Fibroblast of skin of scalp (primary cell): ENCODE measurements at regions not wholly inside any gene's neighbourhood (a gene's known extent, or its start where the extent isn't known, plus 50 kb on each side); places are given as distances from the start of the nearest gene placed in this dataset.

Experiments
- DNase-seq: peaks from one replicate; pipeline ENCODE4 v3.0.0-alpha.2; 2013

DNA sequence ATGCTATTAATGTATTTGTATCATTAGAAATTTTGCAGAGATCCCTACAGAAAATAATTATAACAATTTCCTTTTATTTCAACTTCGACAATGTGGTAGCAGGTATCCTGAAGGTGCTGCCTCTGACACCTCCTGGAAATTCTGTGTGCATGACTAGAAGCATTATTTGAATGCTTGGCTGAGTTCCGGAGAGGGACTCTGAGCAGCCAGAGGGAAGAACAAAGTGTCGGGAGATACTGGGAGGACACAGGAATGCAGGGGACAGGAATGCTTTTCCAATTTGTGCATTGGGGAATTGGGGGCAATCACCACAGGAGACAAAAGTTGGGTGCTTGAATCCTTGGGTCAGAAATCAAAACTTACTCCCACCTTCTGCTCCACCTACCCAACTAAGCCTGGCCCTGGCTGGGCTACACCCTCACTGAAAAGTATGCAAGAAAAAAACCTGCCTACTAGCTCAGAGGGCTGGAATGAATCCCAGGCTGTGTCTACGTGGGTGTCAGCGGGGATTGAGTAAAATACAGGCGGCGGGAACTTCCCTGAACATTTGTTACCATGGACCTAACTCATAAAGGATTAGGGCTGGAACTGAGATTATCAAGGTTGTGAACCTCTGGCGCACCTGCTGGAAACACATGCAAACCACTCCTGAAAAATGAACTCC lies 299.3 kb downstream of the SOX11 start:
- no peak for DNase-seq

DNA sequence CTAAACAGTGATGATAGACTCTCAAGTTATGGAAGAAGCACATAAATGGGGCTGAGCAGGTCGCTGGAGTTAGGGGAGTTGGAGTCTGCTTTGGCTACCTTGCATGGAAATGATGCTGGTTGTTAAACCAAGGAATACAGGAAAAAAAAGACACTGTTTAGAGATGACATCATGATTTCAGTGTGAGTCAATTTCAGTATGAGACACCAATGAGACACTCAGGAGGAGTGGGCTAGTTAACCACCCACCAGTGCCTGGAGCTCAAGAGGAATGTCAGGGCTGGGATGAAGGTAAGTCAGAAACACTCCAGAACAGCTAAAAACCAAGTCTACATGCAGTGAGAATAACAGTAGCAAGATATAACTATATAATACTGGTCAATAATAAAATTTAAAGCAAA lies 303.6 kb downstream of the SOX11 start:
- no peak for DNase-seq

DNA sequence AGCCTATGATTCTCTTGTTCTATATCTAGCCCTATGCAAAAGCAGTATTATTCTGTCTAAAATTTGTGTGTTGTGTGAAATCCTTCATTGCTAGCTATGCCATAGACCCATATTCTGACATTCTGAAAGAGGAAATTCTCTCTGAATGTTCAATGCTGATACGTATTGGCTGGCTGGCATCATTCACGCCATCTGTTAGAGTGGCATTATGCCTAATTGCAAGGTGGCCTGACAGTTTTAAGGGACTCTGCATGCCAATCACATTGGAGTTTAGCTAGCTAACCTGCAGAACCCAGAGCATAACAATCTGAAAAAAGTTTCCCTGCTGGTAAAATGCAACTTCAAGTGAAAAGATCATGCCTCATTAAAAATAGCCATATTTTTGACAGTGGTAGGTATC lies 316.0 kb downstream of the SOX11 start:
- DNase-seq, result no peak

DNA sequence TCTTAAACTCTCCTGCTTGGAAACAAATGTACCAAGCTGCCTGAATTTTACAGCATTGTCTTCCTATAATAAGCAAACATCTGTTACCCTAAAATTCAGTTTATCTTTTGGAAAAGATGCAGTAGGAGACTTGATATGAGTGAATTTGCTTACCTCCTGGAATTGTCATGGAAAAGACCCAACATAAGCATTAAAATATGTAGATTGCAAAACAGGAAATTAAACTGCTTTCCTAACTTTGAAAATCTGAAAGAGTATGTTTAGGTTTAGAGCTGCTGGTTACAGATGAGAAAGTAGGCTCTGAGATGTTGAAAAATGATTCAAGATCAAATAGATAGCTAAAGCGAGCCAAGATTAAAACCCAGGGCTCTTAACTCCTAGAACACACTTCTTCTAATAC lies 316.5 kb downstream of the SOX11 start:
- DNase-seq, result peak; percentile 28

DNA sequence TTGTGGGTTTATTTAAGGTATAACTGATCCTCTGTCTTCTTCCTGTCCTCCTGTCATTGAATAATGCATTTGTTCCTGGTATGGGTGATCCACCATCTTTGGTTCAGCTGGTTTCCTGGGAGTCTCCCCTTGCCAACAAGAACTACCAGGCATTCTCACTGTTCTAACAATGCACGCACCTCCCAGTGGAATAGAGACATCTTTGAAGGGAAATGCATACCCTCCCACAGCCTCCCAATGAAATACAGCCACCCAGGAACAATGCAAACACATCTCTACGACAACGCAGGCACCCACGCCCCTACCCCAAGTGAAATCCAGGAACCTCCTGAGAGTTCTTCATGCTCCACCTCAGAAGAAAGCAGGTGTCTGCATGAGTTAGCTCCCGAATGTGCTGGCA lies 318.0 kb downstream of the SOX11 start:
- no peak for DNase-seq

DNA sequence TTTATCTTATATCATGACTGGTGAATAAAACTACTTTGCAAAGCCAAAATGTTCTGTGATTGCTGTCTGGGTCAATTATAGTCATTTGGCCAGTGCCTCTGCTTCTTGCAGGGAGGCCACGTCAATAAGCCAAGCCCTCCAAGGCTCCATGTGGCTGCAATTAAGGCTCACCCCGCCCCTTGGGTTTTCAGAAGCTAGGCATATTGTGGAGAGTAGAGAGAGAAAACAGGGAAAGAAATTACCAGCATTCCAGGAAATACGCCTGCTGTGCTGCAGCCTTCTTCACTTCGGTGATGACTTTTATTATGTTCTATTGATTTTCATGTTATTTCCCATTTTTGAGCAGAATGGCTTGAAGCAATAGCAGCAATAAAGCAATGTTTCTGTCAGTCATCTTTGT lies 319.7 kb downstream of the SOX11 start:
- peak; percentile 79 for DNase-seq

DNA sequence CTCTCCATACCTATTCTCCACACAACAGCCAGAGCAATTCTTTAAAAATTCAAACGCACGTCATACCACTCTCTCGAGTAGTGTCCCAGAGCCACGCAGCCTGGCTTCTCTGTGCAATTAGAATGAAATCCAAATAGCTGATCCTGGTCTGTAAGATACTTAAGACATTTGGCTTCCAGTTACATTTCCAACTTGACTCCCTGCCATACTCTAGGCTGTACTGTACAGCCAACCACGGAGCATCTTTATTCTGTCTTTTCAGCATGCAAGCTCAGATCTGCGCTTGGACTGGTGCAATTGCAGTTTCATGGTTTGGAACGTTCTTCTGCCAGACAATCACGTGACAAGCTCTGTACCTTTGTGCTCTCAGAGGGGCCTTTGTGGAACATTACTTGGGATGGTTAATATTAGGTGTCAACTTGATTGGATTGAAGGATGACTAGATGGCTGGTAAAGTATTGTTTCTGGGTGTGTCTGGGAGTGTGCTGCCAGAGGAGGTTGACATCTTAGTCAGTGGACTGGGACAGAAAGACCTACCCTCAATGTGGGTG lies 325.6 kb downstream of the SOX11 start:
- DNase-seq, result no peak

DNA sequence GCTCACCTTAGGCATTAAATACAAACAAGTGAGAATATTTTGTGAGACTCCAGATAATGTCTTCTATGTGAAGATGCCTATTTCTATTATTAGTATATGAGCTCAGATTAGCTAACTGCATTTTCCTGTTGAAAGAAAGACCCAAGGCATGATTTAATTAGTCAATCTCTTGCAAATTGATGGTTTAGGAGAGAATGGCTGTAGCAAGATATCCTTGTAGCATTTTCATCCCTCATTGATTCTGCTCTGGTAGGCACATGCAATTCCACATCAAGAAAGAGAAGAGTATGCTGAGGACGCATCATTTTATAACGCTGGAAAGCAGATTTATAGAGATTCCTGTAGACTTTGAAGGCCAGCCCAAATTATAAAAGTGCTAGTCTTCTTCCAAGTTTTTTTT lies 332.0 kb downstream of the SOX11 start:
- no peak for DNase-seq

DNA sequence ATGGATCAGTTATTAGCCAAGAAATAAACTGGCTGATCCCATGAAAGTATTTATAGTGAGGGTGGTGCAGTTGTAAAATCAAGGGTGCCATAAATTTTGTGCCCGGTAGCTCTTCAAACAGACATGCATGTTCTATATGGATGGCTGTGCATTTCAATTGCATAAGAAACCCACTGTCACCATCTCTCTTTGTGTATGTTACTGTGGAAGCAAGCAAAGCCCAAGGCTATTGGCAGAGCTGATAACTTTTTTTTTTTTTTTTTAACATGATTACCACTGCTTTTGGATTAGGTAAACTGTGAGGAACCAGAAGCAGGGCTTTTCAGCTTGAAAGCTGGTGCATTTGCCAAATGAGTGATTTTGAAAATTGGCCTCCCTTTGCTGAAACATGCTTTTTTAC lies 332.6 kb downstream of the SOX11 start:
- DNase-seq, result no peak

DNA sequence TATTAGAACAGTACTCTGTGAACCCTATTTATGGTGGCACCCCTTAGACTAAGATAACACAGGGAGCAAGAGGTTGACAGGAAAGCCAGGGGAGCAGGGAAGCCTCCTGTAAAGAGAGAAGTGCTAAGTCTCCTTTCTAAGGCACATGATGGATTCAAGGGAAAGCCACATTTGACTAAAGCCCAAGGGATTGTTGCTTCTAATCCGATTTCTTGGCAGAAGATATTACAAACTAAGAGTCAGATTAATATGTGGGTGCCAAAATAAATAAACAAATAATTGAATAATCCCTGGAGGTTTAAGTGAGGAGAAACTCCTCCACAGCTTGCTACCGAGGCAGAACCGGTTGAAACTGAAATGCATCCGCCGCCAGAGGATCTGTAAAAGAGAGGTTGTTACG lies 333.2 kb downstream of the SOX11 start:
- DNase-seq, result no peak

DNA sequence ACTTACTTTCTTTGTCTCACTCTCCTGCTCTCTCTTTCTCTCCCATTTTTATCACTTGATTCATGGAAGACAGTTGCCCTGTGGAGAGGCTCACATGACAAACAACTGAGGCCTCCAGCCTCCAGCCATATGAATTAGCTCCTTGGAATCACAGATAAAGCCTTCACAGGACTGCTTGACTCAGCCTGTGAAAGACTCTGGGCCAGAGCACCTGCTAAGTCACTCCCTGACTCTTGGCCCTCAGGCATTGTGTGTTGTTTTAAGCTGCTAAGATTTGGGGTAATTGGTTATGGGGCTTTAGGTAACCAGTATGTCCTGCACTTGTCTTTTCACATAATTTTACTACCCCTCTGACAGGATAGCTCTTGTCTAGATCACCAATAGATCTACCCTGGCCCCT lies 334.9 kb downstream of the SOX11 start:
- DNase-seq, result no peak

DNA sequence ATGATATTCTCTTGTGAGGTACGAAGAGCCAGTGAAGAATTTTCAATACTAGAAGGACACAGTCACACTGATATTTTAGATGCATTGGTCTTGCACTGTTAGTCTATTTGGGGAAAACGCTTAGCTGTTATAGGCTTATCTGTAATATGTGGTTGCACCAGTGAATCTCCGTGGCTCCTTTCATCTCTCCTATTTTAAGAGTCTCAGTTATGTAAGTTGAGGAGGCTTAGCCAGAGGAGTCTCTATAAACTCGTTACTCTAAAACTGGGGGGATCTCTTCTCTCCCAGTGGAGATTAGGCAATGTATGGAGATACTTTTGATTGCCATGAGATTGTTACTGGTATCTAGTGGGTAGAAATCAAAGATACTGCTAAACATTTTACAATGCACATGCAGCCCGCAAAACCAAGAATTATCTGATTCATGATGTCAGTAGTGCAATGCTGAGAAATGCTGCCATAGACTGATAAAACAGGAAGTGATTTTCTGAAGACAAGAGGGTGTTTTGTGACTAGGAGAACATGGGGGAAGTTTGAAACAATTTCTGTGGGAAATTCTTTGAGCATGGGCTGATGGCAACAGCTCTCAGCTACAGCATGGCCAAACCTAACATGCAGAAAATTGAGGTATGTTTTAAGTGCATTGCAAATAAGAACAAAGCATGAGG lies 339.1 kb downstream of the SOX11 start:
- no peak for DNase-seq

DNA sequence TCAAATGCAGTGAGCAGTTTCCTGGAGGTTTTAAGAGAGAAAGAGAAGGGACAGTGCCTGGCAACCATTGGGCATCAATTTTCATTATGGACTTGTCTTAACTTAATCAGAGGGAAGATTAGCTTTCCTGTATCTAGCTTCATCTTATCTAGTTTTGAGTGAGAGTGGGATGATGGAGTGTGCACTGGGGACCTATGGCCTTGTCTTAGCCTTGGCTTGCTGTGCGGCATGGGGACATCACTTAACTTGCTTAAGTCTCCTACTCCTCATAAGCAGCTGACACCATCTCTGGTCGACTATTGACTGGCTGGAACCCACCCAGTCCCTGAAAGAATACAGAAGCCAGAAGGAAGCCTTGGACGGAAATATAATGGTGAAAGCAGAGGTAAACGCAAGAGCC lies 344.0 kb downstream of the SOX11 start:
- DNase-seq, result no peak

DNA sequence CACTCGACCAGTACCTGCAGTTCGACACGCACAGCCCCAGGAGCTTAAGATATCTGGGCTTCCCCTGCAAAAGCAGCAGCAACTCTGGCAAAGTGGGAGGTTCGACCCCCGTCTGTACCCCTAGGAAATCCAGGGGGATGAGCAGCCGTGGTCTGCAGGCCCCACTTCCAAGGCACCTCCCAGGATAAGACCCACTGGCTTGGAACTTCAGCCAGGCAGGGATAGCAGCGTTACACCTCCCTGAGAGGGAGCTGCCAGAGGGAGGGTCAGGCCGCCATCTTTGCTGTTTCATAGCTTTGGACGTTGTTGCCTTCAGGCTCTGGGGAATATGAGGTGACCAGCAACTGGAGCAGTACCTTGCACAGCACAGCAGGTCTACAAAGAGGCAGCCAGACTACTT lies 351.1 kb downstream of the SOX11 start:
- no peak for DNase-seq

DNA sequence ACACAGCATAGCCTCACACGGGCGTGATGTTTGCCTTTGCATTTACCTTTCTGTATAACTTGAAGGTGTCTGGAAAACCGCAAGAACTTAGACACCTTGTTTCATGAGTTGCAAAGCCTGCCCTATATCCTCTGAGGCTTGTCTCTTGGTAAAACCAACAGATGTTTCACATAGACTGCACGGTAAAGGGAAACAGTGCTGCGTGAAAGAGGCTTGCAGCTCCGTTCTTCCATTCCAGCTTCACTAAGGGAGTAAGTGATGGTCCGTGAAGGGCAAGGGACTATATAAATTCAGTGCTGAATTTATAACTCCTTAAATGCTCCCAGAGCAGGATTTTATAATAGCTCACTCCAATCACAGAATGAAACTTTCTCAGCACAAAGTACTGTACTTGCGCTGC lies 360.5 kb downstream of the SOX11 start:
- no peak for DNase-seq

DNA sequence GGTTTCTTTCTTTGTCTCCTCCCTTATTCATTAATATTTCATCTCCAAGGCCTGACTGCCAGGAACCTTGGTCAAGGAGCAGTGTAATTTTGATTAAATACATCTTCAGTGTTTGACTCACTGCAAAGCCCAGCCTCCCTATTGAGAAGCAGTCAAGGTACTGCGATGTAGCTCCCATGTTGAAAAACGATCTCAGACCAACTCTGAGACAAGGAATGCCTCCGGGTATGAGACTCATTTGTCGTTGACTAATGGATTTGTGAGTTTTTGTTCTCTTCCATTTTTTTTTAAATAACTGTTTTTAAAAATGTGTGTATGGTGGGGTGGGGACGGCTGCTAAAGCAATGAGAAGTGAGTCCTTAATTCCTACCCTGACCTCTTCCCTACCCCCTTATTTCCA lies 361.6 kb downstream of the SOX11 start:
- DNase-seq, result no peak

DNA sequence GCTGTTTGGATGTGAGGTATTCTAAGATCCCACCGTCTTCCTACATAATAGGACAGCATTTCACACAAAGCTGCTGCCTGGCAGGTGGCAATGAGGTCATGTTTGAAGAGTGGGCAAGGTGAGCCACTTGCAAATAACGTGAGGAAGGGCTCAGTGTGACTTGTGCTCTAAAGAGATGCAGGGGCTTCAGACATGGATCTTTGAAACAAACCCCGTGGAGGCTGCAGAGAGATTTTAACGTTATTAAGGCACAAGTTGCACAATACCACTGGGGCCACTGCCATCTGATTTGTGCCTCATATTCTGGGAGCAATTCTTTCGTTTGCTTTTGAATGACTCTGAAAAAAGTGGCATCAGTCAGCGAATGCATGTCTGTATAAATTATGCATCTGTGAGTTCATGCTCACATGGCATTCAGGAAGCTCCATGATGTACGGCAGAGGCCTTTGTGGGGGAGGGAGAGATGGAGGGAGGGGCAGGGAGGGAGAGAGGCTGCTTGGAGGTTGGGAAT lies 362.0 kb downstream of the SOX11 start:
- no peak for DNase-seq

DNA sequence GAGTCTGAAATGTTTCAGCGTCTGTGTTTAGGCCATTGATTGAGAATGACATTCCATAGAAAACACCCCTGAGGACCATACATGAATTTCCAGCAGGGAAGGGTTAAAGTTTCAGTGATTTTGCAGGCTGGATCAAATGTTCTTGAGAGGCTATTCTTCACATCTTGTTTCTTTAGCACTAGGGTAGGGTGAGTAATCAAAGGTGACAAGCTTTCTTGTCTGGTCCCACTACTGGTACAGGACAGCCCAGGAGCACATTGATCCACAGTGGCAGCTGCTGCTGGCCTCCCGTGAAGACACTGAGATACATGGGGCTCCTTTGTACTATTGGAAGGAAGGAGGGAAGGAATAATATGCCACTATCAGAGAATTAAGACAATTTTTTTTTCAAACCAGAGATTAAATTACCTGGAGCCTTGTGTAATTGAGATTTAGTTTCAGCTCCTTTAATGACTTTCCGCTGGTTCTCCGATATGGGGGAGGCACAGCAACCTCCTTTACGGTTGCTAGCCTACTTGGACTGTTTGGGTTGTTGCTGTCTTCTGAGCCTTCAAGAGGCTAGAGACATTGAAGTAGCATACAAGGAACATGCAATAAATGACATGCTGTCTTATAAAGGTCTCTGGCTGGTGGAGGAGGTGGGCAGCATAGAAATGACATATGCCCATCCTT lies 368.9 kb downstream of the SOX11 start:
- no peak for DNase-seq

DNA sequence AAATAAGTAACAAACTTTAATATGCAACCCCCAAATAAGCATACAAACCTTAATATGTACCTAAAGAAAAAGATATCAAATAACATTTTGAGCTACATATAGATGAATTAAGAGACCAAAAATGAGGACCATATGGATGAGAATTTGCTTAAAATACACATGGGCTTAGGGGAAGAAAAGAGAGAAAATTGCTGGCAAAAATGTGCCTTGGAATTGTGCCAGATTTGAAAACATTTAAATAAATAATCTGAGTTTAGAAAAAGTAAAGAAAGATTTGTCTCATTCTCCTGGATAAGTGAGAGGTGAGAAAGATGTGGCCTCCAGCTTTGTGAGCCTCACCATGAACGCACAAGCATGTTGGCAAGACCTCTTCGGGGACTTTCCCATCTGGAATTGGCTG lies 372.6 kb downstream of the SOX11 start:
- no peak for DNase-seq

DNA sequence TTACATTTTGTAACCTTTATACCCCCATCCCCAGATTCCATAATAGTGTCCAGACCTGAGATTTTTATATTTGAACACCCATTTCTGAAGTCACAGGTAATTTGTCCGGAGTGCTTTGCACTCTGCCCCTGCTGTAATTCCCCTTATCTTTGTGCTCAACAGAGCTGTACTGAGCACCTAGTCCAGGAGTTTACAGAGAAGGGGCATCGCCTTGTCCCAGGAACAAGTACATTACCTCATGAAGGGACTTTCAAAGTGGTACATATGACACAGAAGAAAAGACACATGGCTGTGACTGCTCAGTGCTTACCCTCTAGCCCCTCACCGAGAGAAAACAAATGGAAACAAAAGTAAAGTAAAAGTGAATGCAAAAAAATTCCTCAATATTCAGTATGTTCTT lies 373.5 kb downstream of the SOX11 start:
- no peak for DNase-seq

DNA sequence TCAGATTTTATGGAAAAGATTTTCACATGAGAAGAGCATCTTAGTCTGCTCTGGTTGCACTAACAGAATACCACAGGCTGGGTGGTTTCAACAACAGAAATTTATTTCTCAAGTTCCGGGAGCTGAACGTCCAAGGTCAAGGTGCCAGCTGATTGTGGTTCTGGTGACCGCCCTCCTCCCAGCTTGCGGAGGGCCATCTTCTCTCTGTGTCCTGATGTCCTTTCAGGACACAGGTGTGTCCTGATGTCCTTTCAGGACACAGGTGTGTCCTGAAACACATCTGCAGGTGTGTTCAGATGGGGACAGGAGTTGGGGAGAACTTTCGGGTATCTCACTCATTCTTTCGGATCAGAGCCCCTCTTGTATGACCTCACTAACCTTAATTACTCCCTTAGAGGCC lies 374.9 kb downstream of the SOX11 start:
- DNase-seq, result no peak

DNA sequence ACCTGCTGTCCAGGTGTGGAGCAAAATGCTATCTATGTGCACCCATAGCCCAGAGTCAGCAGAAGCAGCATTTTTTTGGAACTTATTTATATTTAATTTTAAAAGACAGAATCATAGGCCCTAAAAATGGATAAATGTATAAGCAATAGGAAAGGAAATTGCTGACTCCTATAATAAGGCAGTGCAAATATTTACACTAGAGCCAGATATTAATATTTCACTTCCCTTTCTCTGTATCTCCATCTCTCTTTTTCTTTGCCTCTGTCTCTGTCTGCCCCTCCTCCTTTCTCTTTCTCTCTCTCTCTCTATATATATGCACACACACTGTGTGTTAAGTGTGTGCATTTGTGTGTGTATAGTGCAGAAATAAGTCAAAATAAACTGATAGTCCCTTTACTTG lies 375.6 kb downstream of the SOX11 start:
- DNase-seq, result no peak

DNA sequence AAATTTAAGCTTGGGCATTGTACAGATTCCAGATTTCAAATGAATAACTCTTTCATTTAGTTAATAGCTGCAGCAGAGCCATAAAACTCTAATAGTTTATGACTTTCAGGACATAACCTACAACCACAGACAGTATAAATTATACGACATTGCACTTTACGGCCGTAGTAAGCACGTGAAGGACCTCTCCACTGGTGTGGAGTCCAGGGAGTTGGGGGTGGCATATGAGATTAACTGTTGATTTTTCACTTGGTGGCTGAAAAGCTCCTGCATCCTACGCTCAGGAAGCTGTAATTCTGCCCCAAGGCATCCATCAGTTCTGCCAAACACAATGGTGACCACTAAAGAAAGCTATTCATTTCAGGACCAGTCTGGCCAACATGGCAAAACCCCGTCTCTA lies 376.2 kb downstream of the SOX11 start:
- DNase-seq, result no peak

DNA sequence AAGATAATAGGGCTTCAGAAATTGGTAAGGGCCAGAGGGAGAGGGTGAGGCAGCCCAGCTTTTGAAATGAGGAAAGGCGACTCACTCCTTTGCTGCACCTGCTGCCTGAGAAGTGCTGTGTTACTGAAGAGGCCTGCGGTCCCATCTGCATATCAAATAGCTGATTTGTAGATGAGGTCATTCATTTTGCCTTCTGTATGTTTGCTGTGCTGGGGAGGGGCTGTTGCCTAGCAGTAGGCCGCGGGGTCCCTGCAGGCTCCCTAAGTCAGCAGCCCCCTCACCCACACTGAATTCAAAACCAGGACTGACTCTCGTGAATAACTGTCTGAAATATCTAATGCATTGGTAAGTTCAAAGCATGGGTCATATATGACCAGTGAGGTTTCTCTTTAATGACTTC lies 377.2 kb downstream of the SOX11 start:
- DNase-seq, result no peak
